ENCODE measurements at regions not wholly inside any gene's neighbourhood (a gene's known extent, or its start where the extent isn't known, plus 50 kb on each side); places are given as distances from the start of the nearest gene placed in this dataset.

GRCh38 chr2:139925903-139926302 is 1145.7 kb upstream of the NXPH2 start:
- TF ChIP-seq CTCF (conservative IDR thresholded peaks at IDR 0.05): no peak
- DNase-seq (ENCODE audit: extremely low spot score, unreplicated experiment): no peak
- Mint-ChIP-seq H3K27me3 (no peaks in the 10 kb centered on the region), H3K4me3 (no peak overlapping the region), H3K9me3 (no peaks in the 10 kb centered on the region), H3K27ac (no peak overlapping the region), H3K4me1 (ENCODE audit: unreplicated experiment) (no peaks in the 10 kb centered on the region), H3K36me3 (no peaks in the 10 kb centered on the region)

GRCh38 chr2:139924070-139924469 is 1143.9 kb upstream of the NXPH2 start:
- Mint-ChIP-seq H3K27ac (no peak overlapping the region), H3K9me3 (no peaks in the 10 kb centered on the region), H3K27me3 (no peaks in the 10 kb centered on the region), H3K4me1 (ENCODE audit: unreplicated experiment) (no peaks in the 10 kb centered on the region), H3K4me3 (no peak overlapping the region), H3K36me3 (no peaks in the 10 kb centered on the region)
- DNase-seq (ENCODE audit: extremely low spot score, unreplicated experiment): no peak
- no peak for TF ChIP-seq CTCF (conservative IDR thresholded peaks at IDR 0.05)

GRCh38 chr2:139918982-139919381 is 1138.8 kb upstream of the NXPH2 start:
- no peaks in the 10 kb centered on the region for H3K27me3 Mint-ChIP-seq
- H3K27ac Mint-ChIP-seq: no peak overlapping the region
- H3K4me1 Mint-ChIP-seq (ENCODE audit: unreplicated experiment): no peaks in the 10 kb centered on the region
- H3K4me3 Mint-ChIP-seq: no peak overlapping the region
- TF ChIP-seq CTCF (conservative IDR thresholded peaks at IDR 0.05): no peak
- H3K9me3 Mint-ChIP-seq: no peaks in the 10 kb centered on the region
- DNase-seq (ENCODE audit: extremely low spot score, unreplicated experiment): no peak
- H3K36me3 Mint-ChIP-seq: no peaks in the 10 kb centered on the region

- H3K9me3 Mint-ChIP-seq: no peaks in the 10 kb centered on the region
- TF ChIP-seq CTCF (conservative IDR thresholded peaks at IDR 0.05): no peak
- H3K4me3 Mint-ChIP-seq: no peak overlapping the region
- no peak overlapping the region for H3K27ac Mint-ChIP-seq
- no peaks in the 10 kb centered on the region for H3K36me3 Mint-ChIP-seq
- H3K4me1 Mint-ChIP-seq (ENCODE audit: unreplicated experiment): no peaks in the 10 kb centered on the region
- no peaks in the 10 kb centered on the region for H3K27me3 Mint-ChIP-seq
- no peak for DNase-seq (ENCODE audit: extremely low spot score, unreplicated experiment)
Measured at GRCh38 chr2:139917690-139918384, 1137.6 kb upstream of the NXPH2 start.

DNA sequence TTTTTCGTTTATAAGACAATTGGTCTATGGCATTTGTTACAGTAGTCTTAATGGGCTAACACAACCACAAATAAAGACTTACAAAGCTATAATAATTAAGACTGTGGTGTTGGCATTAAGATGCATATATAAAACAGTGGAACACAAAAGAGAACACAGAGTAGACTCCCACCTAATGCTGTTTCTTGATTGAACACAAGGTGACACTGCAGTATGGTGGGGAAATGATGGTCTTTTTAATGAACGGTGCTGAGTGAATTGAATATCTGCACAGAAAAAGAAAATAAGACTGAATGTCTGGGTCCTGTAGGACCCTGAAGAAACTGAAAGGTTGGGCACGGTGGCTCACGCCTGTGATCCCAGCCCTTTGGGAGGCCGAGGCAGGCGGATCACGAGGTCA is 1136.6 kb upstream of the NXPH2 start:
- H3K27ac Mint-ChIP-seq: no peak overlapping the region
- DNase-seq (ENCODE audit: extremely low spot score, unreplicated experiment): no peak
- no peak overlapping the region for H3K4me3 Mint-ChIP-seq
- H3K27me3 Mint-ChIP-seq: no peaks in the 10 kb centered on the region
- no peaks in the 10 kb centered on the region for H3K9me3 Mint-ChIP-seq
- no peaks in the 10 kb centered on the region for H3K4me1 Mint-ChIP-seq (ENCODE audit: unreplicated experiment)
- peak; percentile 23 for TF ChIP-seq CTCF (conservative IDR thresholded peaks at IDR 0.05)
- H3K36me3 Mint-ChIP-seq: no peaks in the 10 kb centered on the region

- Mint-ChIP-seq H3K36me3 (no peaks in the 10 kb centered on the region), H3K9me3 (no peaks in the 10 kb centered on the region), H3K4me1 (ENCODE audit: unreplicated experiment) (no peaks in the 10 kb centered on the region), H3K27ac (no peak overlapping the region), H3K4me3 (no peak overlapping the region), H3K27me3 (no peaks in the 10 kb centered on the region)
- no peak for TF ChIP-seq CTCF (conservative IDR thresholded peaks at IDR 0.05)
- DNase-seq (ENCODE audit: extremely low spot score, unreplicated experiment): no peak
Measured at GRCh38 chr2:139911160-139911559, 1131.0 kb upstream of the NXPH2 start.

Data from type B pancreatic cell (in vitro differentiated cells).